ENCODE measurements at regions not wholly inside any gene's neighbourhood (a gene's known extent, or its start where the extent isn't known, plus 50 kb on each side); places are given as distances from the start of the nearest gene placed in this dataset.

GRCh38 chr3:194738254-194739093 is 52.8 kb downstream of the FAM43A start:
- no peak for DNase-seq
- H3K4me3 Mint-ChIP-seq: no peak overlapping the region
- H3K27me3 Mint-ChIP-seq: peaks cover 18% of the 10 kb centered on the region
- H3K27ac Mint-ChIP-seq: no peak overlapping the region
- no peaks in the 10 kb centered on the region for H3K4me1 Mint-ChIP-seq
- H3K36me3 Mint-ChIP-seq: no peaks in the 10 kb centered on the region
- peaks cover 6% of the 10 kb centered on the region for H3K9me3 Mint-ChIP-seq

- no peak for DNase-seq
- Mint-ChIP-seq H3K4me1 (no peaks in the 10 kb centered on the region), H3K27me3 (peaks cover 18% of the 10 kb centered on the region), H3K36me3 (no peaks in the 10 kb centered on the region), H3K9me3 (peaks cover 6% of the 10 kb centered on the region), H3K4me3 (no peak overlapping the region), H3K27ac (no peak overlapping the region)
These were observed 54.0 kb downstream of the FAM43A start for GRCh38 chr3:194739498-194740284.

DNA sequence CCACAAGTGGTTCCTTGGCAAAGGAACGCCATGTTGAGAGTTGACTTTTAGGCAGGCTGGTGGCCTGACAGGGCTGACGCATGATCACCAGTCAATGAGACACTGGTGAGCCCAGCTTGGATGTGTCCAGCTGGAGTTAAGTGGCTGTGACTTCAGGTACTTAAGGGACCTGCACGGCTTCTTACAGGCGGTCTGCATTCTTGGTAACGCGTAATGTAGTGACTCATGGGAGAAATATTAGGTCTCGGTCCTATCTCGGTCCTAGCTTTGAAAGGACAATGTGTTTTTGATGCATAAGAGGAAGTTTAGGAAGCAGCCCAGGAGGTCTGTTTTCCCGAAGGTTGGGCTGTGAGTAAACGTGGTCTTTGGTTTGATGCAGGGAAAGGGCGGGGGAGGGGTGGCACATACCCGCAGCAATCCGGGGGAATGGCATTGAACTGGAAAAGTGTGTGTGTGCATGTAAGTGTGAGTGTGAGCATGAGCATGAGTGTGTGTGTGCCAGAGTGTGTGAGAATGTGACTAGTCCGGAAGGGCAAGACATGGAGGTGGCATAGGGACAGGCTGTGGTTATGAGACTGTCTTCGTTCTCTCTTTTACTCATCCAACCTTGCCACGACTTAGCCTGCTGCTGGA is 55.3 kb downstream of the FAM43A start:
- H3K36me3 Mint-ChIP-seq: no peaks in the 10 kb centered on the region
- no peak overlapping the region for H3K4me3 Mint-ChIP-seq
- peaks cover 18% of the 10 kb centered on the region for H3K27me3 Mint-ChIP-seq
- H3K4me1 Mint-ChIP-seq: no peaks in the 10 kb centered on the region
- no peak for DNase-seq
- H3K27ac Mint-ChIP-seq: no peak overlapping the region
- no peaks in the 10 kb centered on the region for H3K9me3 Mint-ChIP-seq

DNA sequence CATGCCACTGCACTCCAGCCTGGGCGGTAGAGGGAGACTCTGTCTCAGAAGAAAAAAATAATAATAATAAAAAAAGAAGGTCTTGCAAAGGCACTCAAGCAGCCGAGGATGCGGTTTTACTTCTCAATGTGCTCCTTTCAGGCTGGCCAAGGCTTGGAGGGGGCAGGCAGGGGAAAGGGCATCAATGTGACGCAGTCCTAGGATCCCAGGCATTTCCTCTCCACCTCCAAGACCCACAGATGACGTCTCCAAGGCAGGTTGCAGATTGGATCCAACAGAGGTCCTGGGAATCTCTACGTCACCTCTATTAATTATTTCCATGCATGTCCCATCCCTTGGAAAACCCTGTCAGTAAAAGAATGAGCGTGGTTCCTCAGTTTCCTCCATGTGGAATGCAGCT is 56.2 kb downstream of the FAM43A start:
- Mint-ChIP-seq H3K9me3 (no peaks in the 10 kb centered on the region), H3K27ac (no peak overlapping the region), H3K36me3 (no peaks in the 10 kb centered on the region), H3K4me3 (no peak overlapping the region), H3K27me3 (peaks cover 18% of the 10 kb centered on the region), H3K4me1 (no peaks in the 10 kb centered on the region)
- no peak for DNase-seq

GRCh38 chr3:194744826-194745225 is 59.1 kb downstream of the FAM43A start:
- Mint-ChIP-seq H3K9me3 (no peaks in the 10 kb centered on the region), H3K4me1 (no peaks in the 10 kb centered on the region), H3K27me3 (peaks cover 12% of the 10 kb centered on the region), H3K27ac (no peak overlapping the region), H3K36me3 (no peaks in the 10 kb centered on the region), H3K4me3 (no peak overlapping the region)
- no peak for DNase-seq

DNA sequence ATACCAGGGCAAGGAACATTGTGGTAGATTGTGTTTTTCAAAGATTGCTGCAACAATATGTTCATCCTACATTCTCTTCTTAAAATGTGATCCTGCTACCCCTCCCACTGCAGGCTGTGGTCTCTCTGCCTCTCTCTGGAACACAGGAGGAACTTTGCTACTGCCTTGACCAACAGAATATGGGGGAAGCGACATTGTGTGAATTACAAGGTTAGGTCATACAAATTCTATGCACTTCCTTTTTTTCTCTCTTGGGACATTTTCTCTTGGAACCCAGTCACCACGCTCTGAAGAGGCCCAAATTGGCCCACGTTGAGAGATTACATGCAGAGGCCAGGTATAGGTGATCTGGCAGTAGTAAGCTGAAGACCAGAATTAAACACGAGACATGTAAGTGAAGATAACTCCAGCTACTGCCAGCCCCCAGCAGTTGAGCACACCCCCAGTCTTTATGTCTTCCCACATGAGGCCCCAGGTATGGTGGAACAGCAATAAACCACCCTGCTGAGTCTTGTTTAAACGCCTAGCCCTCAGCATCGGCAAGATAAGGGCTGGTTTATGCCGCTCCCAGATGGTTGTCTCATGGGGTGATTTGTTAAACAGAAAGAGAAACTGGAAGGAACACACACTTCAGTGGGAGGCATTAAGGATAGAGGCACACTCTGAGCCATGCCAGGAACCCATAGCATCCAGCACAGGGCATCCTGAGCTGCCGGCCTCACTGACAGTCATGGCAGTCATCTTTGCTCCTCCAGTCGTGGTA is 59.9 kb downstream of the FAM43A start:
- Mint-ChIP-seq H3K27ac (no peak overlapping the region), H3K4me1 (no peaks in the 10 kb centered on the region)

DNA sequence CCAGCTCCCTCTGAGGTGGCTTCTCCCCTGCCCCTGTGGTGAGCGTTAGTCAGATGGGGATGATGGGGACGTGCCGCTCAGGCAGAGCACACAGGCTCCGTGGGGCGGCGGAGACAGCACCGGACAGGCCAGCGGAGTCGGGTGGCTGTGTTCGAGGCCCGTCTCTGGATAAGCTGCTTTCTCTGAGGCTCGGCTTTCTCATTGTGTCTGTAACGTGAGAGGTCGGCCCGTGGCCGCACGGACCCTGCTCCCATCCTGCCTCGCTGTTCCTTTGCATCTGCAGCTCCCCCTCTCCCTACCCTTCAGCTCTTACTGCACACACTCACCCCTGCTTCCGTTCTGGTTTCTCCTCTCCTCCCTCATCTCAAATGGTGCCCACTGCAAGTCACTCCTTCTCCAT is 62.5 kb downstream of the FAM43A start:
- no peaks in the 10 kb centered on the region for H3K27me3 Mint-ChIP-seq
- DNase-seq: no peak
- H3K4me1 Mint-ChIP-seq: no peaks in the 10 kb centered on the region
- H3K4me3 Mint-ChIP-seq: no peak overlapping the region
- no peaks in the 10 kb centered on the region for H3K36me3 Mint-ChIP-seq
- no peaks in the 10 kb centered on the region for H3K9me3 Mint-ChIP-seq
- no peak overlapping the region for H3K27ac Mint-ChIP-seq

More for the DNA sequence above, 59.9 kb downstream of the FAM43A start:
- no peak for DNase-seq
- H3K36me3 Mint-ChIP-seq: no peaks in the 10 kb centered on the region
- no peak overlapping the region for H3K4me3 Mint-ChIP-seq
- H3K9me3 Mint-ChIP-seq: no peaks in the 10 kb centered on the region
- peaks cover 8% of the 10 kb centered on the region for H3K27me3 Mint-ChIP-seq

DNA sequence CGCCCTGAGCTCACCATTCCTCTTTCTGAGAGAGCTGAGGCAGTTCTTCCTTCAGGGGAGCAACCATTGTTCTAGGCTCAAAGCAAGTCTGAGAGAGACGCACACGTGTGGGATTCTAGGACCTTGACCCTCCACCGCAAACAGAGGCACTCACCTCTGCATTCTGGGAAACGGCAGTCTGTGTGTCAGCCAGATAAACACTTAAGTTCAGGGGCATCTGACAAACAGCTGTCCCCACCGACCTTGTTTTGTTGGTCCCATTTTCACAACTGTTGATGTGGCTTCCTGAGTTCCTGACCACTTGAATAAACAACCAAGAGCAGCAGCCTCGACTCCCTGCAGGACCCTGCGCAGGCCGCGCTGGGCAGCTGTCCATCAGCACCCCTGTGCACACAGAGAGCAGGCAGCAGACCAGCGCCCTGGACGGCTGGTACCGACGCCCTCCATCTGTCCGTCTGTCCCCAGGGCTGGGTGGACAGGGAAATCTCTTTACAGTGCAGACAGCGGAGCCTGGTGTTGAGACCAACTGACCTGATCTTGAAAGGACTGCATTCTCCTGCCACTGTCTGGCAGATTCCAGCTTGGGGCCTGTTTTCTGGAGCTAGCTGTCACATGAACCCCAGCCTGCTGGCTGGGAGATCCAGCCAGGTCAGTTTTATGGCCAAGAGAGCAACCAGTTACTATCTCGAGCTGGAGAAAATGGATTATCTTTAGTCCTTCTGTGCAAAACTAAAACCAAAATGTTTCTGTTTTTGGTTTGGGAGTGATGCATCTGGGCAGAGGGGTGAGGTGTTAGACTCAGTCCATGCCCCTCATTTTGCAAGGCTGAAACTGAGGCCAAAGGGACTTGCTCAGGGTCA is 64.2 kb downstream of the FAM43A start:
- no peaks in the 10 kb centered on the region for H3K9me3 Mint-ChIP-seq
- no peaks in the 10 kb centered on the region for H3K27me3 Mint-ChIP-seq
- no peak for DNase-seq
- no peak overlapping the region for H3K27ac Mint-ChIP-seq
- no peaks in the 10 kb centered on the region for H3K4me1 Mint-ChIP-seq
- no peak overlapping the region for H3K4me3 Mint-ChIP-seq
- no peaks in the 10 kb centered on the region for H3K36me3 Mint-ChIP-seq

GRCh38 chr3:194750491-194750828 is 64.8 kb downstream of the FAM43A start:
- H3K4me3 Mint-ChIP-seq: no peak overlapping the region
- H3K27ac Mint-ChIP-seq: no peak overlapping the region
- no peaks in the 10 kb centered on the region for H3K36me3 Mint-ChIP-seq
- no peaks in the 10 kb centered on the region for H3K9me3 Mint-ChIP-seq
- no peaks in the 10 kb centered on the region for H3K4me1 Mint-ChIP-seq
- no peaks in the 10 kb centered on the region for H3K27me3 Mint-ChIP-seq
- no peak for DNase-seq

GRCh38 chr3:194755671-194756459 is 70.2 kb downstream of the FAM43A start:
- Mint-ChIP-seq H3K4me1 (no peaks in the 10 kb centered on the region), H3K27me3 (peaks cover 3% of the 10 kb centered on the region), H3K27ac (no peak overlapping the region), H3K4me3 (no peak overlapping the region), H3K36me3 (no peaks in the 10 kb centered on the region), H3K9me3 (no peaks in the 10 kb centered on the region)
- DNase-seq: no peak

DNA sequence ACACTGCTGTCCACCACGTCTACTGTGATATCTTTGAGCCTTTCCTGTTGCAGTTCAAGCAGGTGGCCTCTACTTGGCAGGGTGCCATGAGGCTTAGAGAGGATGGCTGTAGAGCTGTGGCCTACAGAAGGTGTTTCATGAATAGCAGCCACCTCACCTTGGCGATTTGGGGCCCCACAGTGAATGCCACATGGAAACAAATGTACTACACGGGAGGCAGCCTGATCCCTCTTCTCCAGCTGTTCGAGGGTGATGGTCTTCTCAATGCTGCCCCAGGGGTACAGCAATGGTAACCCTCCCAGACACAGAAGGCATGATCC is 70.7 kb downstream of the FAM43A start:
- H3K4me3 Mint-ChIP-seq: no peak overlapping the region
- H3K4me1 Mint-ChIP-seq: no peaks in the 10 kb centered on the region
- H3K27me3 Mint-ChIP-seq: peaks cover 3% of the 10 kb centered on the region
- no peaks in the 10 kb centered on the region for H3K9me3 Mint-ChIP-seq
- H3K36me3 Mint-ChIP-seq: no peaks in the 10 kb centered on the region
- no peak for DNase-seq
- no peak overlapping the region for H3K27ac Mint-ChIP-seq

DNA sequence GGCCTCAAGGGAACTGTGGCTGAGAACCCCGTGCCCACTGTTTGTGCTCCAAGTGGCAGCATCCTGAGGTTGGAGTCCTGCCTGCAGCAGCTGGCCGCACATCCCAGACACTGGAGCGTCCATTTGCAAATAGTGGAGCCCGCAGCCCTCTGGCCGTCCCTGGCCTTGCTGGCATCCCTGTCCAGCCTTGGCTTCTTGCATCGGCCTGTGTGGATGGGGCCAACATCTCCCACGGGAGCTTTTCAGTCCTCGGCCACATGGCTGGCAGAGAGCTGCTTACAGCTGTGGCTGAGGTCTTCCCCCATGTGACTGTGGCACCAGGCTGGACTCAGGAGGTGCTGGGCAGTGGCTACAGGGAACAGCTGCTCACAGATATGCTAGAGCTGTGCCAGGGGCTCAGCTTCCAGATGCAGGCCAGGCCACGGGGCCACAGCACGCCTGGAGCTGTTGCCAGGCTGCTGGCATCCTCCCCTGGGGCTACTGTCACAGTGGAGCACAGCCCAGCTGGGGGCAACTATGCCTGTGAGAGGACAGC is 71.2 kb downstream of the FAM43A start:
- H3K27me3 Mint-ChIP-seq: peaks cover 3% of the 10 kb centered on the region
- no peaks in the 10 kb centered on the region for H3K9me3 Mint-ChIP-seq
- H3K4me3 Mint-ChIP-seq: no peak overlapping the region

GRCh38 chr3:194757647-194758061 is 72.0 kb downstream of the FAM43A start:
- DNase-seq: no peak
- Mint-ChIP-seq H3K27ac (no peak overlapping the region), H3K4me3 (no peak overlapping the region), H3K4me1 (no peaks in the 10 kb centered on the region), H3K36me3 (no peaks in the 10 kb centered on the region), H3K27me3 (peaks cover 3% of the 10 kb centered on the region), H3K9me3 (no peaks in the 10 kb centered on the region)

More for the DNA sequence above, 71.2 kb downstream of the FAM43A start:
- H3K36me3 Mint-ChIP-seq: no peaks in the 10 kb centered on the region
- DNase-seq: no peak
- H3K4me1 Mint-ChIP-seq: no peaks in the 10 kb centered on the region
- no peak overlapping the region for H3K27ac Mint-ChIP-seq

All from activated naive CD8-positive, alpha-beta T cell treated with anti-CD3 and anti-CD28 coated beads for 36 hours (primary cell).